Kidney (tissue), 13 donors: ENCODE measurements at regions not wholly inside any gene's neighbourhood (a gene's known extent, or its start where the extent isn't known, plus 50 kb on each side); places are given as distances from the start of the nearest gene placed in this dataset.

Experiments used
- DNase-seq, 5 donors: peaks; one replicate each; pipeline ENCODE4 v3.0.0-alpha.2; 2013 to 2020
- FAIRE-seq: peaks from 2 replicates; lab custom pipeline; 2012; peaks lifted over from hg19 to GRCh38; lab: Jason Lieb, UNC
- H3K27ac ChIP-seq, 2 donors: one replicate each; pipeline ENCODE4 v1.7.0; 2013; ENCODE audit warnings: low read depth in 2 of 2, low read length in 2 of 2, inconsistent platforms in 1 of 2
- H3K27me3 ChIP-seq: one replicate; pipeline ENCODE4 v1.7.1; 2013; ENCODE audit warnings: low read length, inconsistent platforms; ENCODE audit not compliant: control insufficient read depth, insufficient read depth
- H3K36me3 ChIP-seq, 3 donors: one replicate each; pipeline versions ENCODE4 v1.7.0 to v1.7.1; 2013; ENCODE audit warnings: low read length in 3 of 3, control low read depth in 1 of 3, inconsistent platforms in 1 of 3; ENCODE audit not compliant: insufficient read depth in 3 of 3, control insufficient read depth in 2 of 3
- H3K4me1 ChIP-seq, 3 donors: one replicate each; pipeline versions ENCODE4 v1.7.0 to v1.7.1; 2013; ENCODE audit warnings: low read length in 3 of 3, inconsistent platforms in 1 of 3, low read depth in 1 of 3; ENCODE audit not compliant: control insufficient read depth in 2 of 3, insufficient read depth in 2 of 3
- H3K4me3 ChIP-seq, 3 donors: one replicate each; pipeline versions ENCODE4 v1.7.0 to v1.8.1; 2013; ENCODE audit warnings: low read length in 3 of 3, control low read depth in 1 of 3, inconsistent platforms in 1 of 3
- H3K9ac ChIP-seq, 3 donors: one replicate each; pipeline versions ENCODE4 v1.7.0 to v1.7.1; 2013; ENCODE audit warnings: low read length in 3 of 3, control low read depth in 1 of 3, inconsistent platforms in 1 of 3
- H3K9me3 ChIP-seq, 3 donors: one replicate each; pipeline versions ENCODE4 v1.7.0 to v1.7.1; 2013; ENCODE audit warnings: low read length in 3 of 3, control low read depth in 1 of 3, inconsistent platforms in 1 of 3; ENCODE audit not compliant: control insufficient read depth in 2 of 3, insufficient read depth in 1 of 3
- CTCF ChIP-seq: IDR thresholded peaks from 3 replicates; pipeline ENCODE4 v1.5.1; 2012; ENCODE audit warnings: mild to moderate bottlenecking, moderate library complexity, borderline replicate concordance; ENCODE audit not compliant: insufficient read depth; ENCODE audit errors: extremely low read depth
- intact Hi-C: fragments of 100-400 bp; cut with DNase I; formaldehyde crosslinking; loops from one replicate; pipeline ENCODE4 v1.11.1; 2022
- donor health status: control.
- donor health status: control.
- donor health status: control.
- donor health status: control.
- donor health status: control.
- donor health status: DM: yes; HTN: yes; CAD: no.
- donor health status: Normal renal cell carcinoma (clear cell type).

GRCh38 chrX:110504947-110505346 lies 146.3 kb downstream of the RTL9 start:
- FAIRE-seq = no peak
- Histone ChIP-seq H3K9me3 (no peaks in the 10 kb centered on the region), H3K27ac (no peak overlapping the region), H3K9ac (no peak overlapping the region), H3K36me3 (no peaks in the 10 kb centered on the region), H3K4me1 (no peaks in the 10 kb centered on the region), H3K27me3 (no peaks in the 10 kb centered on the region), H3K4me3 (no peak overlapping the region)
- no peak for DNase-seq
- intact Hi-C loops = no loop called here
- no peak for TF ChIP-seq CTCF

- H3K4me1 ChIP-seq = no peaks in the 10 kb centered on the region
- H3K27ac ChIP-seq = no peak overlapping the region
- H3K9me3 ChIP-seq = no peaks in the 10 kb centered on the region
- TF ChIP-seq CTCF = no peak
- no peak overlapping the region for H3K4me3 ChIP-seq
- no peak overlapping the region for H3K9ac ChIP-seq
- FAIRE-seq (peak; percentile 29), DNase-seq (peak in 2 of 5 donors; percentile 38 to 44)
- H3K36me3 ChIP-seq = no peaks in the 10 kb centered on the region
- intact Hi-C loops = no loop called here
- H3K27me3 ChIP-seq = peaks cover 3% of the 10 kb centered on the region
Observed at GRCh38 chrX:110509755-110510532, 151.3 kb downstream of the RTL9 start.

- no peak for TF ChIP-seq CTCF
- intact Hi-C loops = no loop called here
Observed at GRCh38 chrX:110511238-110511637, 152.6 kb downstream of the RTL9 start.

More at GRCh38 chrX:110511238-110511637, 152.6 kb downstream of the RTL9 start:
- no peaks in the 10 kb centered on the region for H3K4me1 ChIP-seq
- FAIRE-seq (no peak), DNase-seq (no peak)
- no peaks in the 10 kb centered on the region for H3K9me3 ChIP-seq
- H3K36me3 ChIP-seq = no peaks in the 10 kb centered on the region
- peaks cover 3% of the 10 kb centered on the region for H3K27me3 ChIP-seq
- H3K27ac ChIP-seq = no peak overlapping the region
- H3K4me3 ChIP-seq = no peak overlapping the region
- no peak overlapping the region for H3K9ac ChIP-seq
